H4 (cell line): ENCODE measurements at regions not wholly inside any gene's neighbourhood (a gene's known extent, or its start where the extent isn't known, plus 50 kb on each side); places are given as distances from the start of the nearest gene placed in this dataset.
"Not testable (repeated sequence)": the region's sequence is repeated elsewhere in the genome, so short reads cannot be mapped to it uniquely, and the experiment has no call there.

Source experiments
- DNase-seq: peaks from one replicate; pipeline ENCODE4 v3.0.0-alpha.2; 2015; ENCODE audit warnings: low spot score

DNA sequence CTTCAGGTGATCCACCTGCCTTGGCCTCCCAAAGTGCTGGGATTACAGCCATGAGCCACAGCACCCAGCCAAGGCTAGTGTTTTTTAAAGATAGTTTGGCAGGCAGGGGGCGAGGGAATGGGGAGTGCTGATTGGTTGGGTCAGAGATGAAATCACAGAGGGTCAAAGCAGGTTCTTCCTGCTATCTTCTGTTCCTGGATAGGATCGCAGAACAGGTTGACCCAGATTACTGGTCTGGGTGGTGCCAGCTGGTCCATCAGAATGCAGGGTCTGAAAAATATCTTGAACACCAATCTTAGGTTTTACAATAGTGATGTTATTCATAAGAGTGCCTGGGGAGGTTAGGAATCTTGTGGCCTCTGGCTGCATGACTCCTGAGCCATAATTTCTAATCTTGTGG lies 272.2 kb downstream of the CD83 start:
- not testable (repeated sequence) for DNase-seq

DNA sequence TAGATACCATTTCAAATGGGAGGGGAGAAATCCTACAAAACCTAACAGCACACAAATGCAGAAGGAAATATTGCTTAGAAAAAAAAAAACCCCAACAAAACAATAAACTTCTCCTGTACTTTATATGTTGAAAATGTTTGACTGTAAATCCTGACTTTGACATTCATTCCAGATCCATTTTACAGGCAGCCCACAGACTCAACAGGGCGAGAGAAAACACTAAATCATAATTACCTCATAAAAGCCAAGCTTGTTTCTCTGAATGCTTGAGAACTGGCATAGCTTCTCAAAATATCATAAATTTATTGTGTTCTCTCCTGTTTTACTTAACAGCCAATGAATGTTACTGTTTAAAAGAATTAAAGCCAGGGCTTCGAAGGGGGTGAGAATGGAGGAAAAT lies 273.2 kb downstream of the CD83 start:
- no peak for DNase-seq

DNA sequence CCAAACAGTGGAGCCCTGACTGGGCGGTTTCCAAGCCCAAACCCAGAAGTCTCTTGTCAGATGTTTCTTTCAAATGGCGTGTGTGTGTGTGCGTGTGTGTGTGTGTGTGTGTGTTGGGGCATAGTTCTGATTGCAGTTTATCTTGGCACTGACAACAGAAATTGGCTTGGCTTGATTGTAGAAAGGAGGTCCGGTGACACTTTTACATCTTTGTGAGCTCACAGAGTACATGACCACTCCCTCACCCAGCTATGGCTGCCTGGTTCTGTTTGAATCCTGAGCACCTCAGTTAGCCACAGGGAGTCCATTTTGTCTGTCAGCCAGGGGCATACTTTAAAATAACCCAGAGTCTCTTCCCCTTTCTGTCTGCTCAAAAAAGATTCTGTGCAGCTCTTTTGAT lies 276.3 kb downstream of the CD83 start:
- no peak for DNase-seq

DNA sequence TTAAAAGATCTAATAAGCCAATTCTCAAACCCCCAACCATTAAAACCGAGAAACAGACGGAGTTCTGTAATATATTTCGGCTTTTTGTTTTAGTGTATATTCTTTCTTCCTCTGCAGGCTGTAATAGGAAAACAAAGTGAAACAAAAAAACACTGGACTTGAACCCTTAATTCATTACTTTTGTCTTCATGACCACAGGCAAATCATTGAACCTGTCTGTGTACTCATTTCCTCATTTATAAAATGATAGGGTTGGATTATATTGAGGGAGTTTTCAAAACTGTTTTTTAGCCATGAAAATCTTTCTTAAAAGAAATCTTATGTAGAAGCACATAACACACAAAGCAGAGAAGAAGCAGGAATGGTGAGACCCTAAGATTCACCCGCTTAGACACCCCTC lies 278.8 kb downstream of the CD83 start:
- no peak for DNase-seq

DNA sequence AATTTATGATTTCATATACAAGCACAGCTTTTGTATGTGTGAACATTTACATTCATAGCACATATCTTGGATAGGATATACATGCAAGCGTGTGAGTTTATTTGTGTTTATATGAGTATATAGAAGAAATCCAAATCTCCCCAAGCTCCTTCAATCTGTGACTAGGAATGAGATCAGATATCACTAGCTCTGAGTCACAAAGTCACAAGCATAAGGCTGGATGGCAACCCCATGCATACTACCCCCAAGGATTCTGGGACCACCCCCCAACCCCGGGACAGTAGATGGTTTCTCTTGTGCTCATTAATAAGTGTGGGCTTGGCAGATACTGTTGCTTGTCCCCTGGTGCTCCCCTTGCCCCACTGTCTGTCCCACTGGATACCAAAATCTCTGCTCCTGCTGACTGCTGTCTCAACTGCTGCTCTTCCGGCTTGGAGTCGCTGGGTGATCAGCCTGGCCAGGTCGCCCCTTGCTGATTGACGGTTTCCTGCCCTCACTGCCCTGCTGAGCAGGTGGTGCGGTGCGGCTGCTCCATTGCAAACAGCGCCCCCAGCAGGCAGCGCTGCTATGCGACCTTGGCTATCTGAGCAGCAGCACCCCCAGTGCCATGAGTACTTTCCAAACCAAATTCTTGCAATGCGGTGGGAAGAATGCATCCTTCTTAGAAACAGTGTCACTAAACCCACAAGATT lies 279.4 kb downstream of the CD83 start:
- no peak for DNase-seq

DNA sequence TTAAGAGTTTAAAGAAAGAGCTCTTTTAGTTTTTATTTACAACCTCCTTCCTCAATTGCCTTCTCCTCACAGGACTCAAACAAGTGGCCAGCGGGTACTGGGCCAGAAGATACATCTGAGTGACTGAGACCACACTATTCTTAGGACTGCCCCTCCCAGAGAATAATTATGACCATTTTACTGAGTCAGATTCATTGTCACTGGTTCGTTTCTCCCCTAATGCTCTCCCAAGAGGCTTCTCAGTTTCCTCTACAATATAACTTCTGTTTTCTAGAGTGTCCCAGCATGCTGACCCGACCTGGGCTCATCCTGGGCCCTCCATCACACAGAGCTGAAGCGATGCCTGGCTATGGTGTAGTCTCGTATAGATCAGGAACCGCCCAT lies 279.9 kb downstream of the CD83 start:
- DNase-seq = no peak

DNA sequence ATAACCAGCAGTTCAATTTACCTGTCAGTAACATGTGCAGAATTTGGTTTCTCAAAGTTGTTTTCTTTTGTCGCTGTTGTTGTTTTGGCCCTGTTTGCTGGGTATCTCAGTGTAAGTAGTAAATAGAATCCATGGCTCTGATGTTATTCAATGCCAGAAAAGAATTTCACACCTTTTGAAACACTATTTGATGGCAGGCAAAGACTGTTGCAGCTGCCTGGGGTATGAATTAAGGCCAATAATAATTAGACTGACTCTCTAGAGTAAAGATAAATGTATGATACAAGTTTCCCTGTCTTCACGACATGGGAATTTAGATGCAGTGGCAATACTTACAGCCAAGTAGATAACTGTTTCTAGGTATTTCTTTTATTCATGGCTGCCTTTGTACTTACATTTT lies 281.4 kb downstream of the CD83 start:
- no peak for DNase-seq

DNA sequence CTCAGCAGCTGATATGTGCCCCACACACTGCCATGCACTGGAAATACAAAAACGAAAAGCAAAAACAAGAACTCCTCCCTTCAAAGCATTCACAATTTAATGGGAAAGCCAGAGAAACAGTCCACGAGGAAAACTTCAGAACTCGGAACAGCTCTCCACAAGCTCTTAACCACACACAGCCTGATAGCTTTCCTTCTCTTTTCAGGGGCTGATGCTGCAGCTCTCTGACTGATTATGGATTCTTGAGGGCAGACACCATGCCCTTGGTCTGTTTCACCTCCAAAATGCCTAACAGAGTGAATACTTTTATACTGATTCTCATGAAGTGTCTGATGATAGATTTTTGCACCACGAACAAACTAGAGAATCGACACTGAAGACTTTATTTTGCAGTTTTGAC lies 282.1 kb downstream of the CD83 start:
- no peak for DNase-seq

DNA sequence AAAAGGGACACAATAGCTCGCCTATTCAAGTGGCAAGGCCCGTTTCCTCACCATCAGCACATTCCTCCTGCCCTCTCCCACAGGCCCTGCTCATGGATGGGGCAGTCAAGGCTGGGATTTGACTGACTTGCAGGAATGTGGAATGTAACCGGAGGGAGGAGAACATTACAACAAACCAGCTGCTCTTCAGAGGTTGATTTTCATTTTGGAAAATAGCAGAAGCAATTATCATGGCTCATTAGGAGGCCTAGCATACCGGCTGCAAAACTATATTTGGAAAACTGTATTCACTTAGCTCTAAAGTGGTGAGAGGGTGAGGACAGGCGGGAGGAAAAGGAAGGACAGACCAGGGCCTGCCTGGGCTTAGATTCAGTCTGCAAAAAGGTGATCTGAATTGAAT lies 283.7 kb downstream of the CD83 start:
- no peak for DNase-seq

DNA sequence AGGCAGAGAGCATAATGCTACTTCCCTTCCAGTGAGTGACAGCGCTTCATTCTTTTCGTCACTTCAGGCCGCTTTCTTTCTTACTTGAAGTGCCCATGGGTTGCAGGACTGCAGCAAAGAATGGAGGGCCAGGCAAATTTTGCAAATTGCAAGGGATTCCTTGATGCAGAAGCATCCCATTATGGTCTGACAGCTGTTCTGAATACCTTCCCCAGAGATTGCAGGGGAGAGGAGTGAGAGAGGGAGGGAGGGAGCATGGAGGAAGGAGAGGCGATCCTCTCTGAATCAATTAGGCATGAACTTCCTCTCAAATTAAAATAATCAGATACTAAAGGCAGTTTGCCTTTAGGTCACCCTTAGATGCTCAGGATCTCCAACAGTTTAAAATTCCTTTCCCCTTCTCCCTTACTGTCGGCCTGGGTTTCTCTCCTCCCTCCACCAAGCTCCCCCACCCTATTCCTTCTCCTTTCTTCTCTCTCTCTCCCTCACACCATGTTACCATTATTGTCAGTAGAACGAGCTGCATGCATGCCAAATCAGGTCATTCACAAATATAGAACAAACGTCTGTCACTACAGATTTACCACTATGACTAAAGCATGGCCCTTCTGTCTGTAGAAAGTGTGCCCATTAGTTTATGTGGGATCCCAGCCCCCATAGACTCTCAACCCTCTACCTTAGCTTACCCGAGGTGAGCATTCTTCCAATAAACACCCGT lies 289.2 kb downstream of the CD83 start:
- DNase-seq = no peak

DNA sequence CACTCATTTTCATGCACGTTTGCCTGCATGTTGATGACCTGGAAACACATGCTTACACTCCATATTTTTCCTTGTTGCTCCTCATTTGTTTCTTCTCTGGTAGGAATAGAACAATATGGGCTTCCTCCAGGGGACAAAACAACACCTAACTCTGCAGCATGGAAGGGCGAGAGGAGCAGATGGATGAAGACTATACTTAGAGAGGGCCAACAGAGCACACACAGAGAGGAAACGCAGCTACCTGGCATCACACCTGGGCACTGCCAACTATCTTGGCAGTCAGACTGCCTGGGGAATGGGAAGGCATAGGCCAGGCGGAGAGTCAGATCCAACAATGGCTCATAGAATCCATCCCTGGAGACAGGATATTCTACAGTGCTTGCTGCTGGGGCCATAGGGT lies 290.9 kb downstream of the CD83 start:
- no peak for DNase-seq

DNA sequence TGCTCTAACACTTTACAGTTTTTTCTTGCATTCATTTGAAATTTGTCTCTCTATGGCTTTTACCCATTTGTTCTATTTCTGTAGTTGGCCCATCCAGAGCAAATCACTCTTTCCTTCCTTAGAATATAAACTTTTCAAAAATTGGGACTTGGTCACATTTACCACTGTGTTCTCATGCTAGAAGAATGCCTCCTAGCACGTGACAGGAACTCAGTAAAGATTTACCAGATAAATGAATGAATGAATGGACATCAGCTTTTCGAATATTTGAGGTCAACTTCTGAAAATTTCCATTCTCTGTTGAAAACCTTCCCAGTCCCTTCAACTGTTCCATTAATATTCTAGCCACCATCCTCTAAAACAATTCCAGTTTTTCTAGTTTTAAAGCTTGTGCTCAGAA lies 294.5 kb downstream of the CD83 start:
- DNase-seq = no peak

DNA sequence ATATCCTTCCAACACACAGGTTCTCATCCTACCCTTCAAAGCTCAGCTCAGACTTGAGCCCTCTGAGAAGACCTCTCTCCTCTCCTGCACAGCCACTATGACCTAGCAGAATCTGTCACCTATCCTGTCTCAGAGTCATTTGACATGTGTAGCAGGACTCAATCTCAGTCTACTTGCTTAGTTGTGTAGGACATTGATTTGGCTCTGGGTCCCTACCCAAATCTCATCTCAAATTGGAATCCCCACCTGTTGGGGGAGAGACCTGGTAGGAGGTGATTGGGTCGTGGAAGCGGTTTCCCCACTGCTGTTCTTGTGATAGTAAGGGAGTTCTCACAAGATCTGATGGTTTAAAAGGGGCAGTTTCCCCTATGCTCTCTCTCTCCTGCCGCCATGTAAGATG lies 297.9 kb downstream of the CD83 start:
- DNase-seq = no peak

DNA sequence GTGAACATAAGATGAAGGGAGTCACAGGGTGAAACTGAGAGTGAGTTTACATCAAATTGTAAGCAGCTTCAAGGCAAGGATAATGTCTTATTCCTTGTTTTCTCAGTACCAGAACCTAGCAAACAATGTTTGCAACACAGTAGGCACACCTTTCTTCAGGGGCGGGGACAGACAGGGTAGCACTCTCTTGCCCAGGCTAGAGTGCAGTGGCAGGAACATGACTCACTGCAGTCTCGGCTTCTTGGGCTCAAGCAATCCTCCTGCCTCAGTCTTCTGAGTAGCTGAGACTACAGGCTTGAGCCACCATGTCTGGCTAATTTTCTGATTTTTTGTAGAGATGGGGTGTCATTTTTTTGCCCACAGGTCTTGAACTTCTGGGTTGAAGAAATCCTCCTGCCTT lies 299.8 kb downstream of the CD83 start:
- no peak for DNase-seq

DNA sequence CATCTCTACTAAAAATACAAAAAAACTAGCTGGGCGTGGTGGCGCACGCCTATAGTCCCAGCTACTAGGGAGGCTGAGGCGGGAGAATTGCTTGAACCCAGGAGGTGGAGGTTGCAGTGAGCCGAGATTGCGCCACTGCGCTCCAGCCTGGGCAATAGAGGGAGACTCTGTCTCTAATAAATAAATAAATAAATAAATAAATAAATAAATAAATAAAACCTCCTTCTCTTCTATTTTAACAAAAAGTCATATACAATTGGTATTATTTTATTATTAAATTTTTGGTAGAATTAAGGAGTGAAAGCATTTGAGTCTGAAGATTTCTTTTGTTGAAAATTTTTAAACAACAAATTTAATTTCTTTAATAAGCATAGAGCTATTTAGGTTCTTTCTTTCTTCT lies 301.7 kb downstream of the CD83 start:
- not testable (repeated sequence) for DNase-seq

DNA sequence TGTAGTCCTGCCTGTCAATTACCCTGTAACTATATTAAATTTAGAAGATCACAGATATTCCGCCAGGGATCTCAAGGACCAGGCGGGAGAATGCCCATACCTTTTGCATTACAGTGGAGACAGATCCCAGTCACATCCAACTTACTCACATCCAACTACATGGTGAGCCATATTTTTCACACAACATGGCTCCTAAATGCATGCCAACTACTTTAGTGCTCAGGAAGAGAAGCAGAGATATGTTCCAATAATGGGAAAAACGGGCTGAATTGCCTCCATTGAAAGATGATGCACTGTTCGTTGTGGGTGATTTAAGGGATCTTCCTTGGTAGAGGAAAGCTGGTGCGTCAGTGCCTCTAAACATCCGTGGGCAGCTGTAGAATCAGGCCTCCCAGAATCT lies 304.5 kb downstream of the CD83 start:
- no peak for DNase-seq

DNA sequence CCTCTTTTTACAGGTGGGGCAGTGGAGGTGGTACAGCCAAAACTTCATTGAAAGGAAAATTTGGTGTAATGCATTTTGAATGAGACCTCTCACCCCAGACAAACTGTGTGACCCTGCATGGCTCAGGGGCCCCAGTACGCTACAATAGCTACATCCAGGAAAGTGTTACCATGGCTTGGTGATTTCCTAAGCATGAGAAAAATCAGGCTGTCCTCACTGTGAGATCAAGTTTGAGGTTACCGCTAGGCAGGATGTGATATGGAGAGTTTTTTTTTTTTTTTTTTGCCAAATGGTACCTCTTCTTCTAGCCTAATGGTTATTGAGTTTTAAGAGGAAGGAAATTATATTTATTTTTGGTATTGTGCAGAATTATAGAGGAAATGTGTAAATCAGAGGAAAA lies 305.3 kb downstream of the CD83 start:
- no peak for DNase-seq

DNA sequence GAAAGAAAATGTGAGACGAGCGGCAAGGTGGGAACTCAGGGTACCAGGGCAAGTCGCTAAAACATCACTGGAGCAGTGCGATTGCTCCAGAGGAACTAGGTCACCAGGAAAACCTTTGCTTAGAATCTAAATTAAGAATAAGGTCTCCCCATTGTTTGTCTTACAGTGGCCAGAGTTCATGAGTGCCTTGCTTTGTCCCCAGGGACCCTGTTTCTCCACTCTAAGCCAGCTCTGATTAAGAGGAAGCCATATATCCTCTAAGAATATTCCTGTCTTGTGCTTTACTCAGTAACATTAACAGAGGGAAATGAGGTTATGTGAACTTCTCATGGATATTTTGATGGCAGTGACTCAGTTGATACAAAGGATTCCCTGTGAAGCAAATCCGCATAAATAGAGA lies 305.8 kb downstream of the CD83 start:
- no peak for DNase-seq

DNA sequence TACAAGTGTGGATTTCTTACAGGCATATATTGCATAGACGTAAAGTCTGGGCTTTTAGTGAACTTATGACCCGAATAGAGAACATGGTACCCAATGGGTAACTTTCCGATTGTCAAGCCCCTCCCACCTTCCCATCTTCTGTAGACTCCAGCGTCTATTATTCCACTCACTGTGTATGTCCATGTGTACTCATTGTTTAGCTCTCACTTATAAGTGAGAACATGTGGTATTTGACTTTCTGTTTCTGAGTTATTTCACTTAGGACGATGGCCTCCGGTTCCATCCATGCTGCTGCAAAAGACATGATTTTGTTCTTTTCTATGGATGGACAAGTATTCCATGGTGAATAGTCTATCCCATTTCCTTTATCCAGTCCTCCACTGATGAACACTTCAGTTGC lies 306.4 kb downstream of the CD83 start:
- no peak for DNase-seq

DNA sequence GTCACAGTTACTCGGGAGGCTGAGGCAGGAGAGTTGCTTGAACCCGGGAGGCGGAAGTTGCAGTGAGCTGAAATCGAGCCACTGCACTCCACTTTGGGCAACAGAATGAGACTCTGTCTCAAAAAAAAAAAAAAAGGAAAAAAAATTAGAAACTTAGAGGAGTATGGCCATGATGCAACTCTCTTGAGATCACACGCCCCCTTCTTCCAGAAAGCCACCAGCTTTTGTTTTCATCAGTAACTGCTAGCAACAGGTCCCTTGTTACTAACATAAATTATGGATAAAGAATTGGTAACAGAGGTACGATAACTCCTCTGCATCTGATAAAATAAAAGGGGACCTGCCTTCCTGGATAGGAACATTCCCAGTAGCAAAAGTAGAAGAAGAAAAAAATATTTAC lies 308.2 kb downstream of the CD83 start:
- DNase-seq = no peak

DNA sequence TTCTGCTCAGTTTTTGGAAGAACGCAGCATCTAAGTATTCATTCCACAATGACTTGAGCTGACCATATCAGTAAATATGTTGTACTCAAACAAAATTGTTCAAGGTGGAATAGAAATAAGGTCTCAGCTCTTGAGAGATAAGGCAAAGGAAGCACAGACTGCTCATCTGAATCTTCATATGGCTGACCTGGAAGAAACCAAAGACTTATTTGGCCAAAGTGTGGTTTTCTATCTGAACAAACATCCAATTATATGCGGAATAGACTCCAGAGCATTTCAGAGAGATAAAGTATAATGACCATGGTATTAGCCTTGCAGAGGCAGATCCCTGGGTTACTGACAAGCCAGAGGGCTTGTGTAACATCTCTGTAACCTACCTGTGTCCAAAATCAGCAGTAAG lies 308.7 kb downstream of the CD83 start:
- no peak for DNase-seq

DNA sequence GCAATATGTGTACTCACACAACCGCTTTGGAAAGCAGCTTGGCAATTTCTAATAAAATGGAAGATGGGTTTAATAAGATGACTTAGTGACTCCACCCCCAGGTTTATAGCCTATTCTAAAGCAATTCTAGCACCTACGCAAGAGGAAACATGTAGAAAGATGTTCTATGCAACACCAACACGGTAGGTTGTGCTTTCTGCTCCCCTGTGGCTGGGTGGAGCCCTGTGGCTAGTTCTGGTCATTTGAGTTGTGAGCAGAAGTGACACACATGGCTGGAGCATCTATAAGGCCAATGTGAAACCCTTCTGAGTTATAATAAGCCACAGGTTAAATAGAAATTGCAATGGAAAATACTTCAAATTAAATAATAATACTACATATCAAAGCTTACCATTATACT lies 310.7 kb downstream of the CD83 start:
- DNase-seq = no peak

DNA sequence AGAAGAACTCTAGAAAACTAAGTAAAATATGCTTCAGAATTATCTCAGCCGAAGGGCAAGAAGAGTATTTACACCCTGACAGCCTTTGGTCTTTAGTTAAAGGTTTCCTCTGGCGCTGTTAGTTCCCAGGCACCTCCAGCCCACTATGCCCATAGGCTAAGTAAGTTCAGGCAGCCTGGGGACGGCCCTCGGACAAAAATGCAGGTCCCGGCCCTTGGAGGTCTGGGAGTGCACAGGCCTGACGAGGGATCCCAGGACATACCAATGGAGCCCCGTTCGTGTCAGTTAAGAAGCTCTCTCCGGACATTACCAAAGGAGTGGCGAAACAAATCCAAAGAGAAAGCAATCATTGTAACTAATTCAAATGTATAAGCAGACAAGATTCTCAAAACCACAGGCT lies 311.8 kb downstream of the CD83 start:
- no peak for DNase-seq

DNA sequence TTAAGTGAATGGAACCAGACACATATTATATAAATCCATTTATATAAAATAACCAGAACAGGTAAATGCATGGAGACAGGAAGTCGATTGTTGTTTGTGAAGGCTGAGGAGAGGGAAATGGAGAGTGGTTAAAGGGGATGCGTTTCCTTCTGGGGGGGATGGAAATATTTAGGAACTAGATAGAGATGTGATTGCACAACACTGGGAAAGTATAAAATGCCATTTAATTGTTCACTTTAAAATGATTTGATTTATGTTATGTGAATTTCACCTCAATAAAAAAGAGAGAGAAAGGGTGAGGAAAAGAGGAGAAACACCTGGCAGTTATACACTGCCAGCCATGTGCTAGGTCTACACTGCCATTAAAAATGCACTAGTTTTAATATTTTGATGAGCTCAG lies 312.6 kb downstream of the CD83 start:
- DNase-seq = no peak
